Right hindlimb (tissue), 1 donor: ENCODE measurements at regions not wholly inside any gene's neighbourhood (a gene's known extent, or its start where the extent isn't known, plus 50 kb on each side); places are given as distances from the start of the nearest gene placed in this dataset.

ENCODE experiments used
- DNase-seq: peaks from one replicate; pipeline ENCODE4 v3.0.0-alpha.2; 2018

DNA sequence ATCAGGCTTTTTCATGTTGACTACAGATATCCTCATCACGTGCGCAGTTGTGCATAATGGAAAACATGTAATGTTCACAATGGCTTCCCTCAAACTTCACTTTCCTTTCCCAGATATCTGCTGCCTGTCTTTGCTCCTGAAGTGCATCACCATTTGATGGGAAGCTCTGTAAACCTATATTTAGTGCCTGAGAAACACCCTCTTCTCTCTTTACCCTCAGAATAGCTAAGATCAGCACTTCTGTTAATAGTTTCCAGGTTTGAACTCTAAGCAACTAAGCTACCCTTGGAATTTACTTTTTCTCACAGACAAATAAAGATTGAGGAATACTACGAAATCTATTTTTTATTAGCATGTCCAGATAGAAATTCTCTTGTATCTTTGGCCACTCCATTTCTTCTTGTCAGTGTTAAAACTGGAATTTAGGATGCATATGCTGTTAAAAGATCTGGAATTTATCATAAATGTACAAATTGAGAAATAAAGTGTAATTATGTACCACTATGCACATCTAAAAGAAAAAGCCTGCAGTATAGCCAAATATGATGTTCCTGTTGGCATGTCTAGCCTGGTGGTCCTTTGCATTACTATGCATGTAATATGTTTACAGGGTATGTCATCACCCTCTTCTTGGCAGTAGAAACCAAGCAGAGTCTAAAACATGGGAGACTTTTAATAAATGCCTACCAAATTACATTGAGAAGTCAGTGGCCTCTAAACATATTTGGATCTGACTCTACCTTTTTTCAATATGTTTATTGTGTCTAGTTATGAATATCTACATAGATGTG, 278.7 kb downstream of the FIGN start:
- no peak for DNase-seq

DNA sequence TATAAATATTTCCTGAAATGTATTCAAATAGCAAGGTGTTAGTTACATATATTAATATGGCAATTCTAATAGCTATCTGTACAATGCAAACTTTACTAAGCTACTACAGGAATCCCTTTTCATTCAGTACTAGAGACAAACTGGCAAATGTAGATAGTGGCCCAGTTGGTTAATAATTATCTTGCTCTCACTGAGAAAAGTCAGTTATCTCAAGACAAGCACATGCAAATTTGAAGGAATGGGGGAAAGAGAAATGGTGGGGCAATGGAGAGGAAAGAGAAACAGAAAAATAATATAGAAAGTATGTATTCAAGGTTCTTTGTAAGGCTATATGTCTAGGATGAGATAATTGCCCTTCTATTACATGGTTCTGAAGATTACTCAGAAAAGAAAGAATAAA, 280.0 kb downstream of the FIGN start:
- no peak for DNase-seq

DNA sequence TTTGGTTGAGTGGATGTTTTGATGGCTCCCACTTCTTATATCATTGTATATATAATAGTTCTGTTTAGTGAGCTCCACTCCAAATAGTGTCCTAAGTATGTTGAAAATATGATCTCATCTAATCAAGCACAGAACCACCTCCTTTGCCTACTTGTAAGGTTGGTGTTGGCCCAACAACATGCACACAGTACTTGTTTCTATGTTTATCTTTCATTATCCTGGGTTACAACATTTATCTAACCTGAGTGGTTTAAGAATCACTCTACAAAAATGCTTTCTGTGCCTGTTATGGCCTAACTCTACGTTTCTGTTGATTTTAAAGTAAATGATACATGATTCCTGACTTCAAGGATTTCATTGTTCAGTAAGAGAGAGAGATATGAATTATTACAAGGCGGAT, 281.9 kb downstream of the FIGN start:
- DNase-seq, result no peak

DNA sequence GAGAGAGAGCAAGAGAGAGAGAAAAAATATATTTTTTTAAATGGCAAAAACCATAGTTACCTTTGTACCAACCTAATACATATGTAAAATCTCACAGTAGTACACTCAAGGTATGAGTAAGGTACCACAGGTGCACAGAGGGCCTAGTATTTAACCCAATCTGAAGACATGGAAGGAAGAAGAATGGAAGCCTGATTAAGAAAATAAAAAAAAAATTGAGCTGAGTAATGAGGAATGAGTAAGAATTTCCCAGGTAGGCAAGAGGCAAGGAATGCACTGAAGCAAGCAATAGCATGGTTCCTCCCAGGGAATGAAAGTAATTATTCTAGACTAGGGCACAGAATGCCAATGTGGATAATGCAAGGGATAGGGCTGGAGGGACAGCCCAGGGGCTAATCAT, 294.2 kb downstream of the FIGN start:
- DNase-seq, result no peak

DNA sequence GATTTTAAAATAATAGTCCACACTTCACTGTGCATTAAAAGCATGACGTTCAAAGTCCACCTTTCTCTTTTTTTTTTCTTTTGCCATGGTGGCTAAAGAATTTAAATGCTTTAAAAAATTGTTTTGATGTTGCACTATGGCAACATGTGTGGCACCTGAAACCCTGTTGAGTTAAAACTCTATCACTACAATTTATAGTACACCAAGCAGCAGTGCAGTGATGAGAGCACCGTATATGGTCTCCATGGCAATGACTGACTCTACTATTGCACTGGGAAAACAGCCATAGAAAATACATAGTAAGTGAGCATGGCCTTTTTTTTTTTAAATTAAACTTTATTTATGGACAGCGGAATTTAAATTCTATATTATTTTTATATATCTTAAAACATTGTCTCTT, 298.8 kb downstream of the FIGN start:
- DNase-seq, result no peak

DNA sequence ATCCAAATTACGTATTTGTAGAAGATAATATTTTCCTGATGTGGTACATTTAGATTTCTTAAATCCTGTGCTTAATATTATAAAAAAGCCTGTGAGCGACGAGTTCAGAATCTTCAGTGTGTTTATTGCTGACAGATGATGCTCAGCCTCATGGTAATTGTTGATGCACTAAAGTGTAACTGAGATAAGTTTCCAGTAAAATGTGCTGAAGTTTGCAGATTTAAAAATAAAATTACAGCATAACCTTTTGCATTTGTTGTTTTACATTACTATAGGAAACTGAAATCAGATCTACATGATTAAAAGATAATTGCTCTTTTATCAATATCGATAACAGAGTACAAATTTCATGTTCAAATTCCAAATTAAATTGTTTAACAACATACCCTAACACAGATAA, 307.6 kb downstream of the FIGN start:
- DNase-seq, result no peak

DNA sequence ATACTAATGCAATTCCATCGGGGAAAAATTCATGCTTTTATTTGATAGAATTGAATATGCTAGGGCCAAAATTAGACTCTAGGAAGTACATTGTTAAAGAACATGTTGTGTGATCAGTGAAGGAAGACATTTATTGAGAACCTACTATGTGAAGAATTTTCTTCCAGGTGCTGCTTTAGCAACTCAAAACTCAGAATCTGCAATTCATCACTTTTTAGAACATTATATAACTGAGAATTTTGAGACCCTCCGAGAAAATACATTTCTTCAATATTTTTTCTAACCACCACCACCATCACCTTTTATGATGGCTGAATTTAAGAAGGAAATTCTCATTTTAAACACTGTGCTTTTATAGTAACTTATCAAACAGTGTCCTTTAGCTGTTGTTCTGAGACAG, 315.2 kb downstream of the FIGN start:
- no peak for DNase-seq

DNA sequence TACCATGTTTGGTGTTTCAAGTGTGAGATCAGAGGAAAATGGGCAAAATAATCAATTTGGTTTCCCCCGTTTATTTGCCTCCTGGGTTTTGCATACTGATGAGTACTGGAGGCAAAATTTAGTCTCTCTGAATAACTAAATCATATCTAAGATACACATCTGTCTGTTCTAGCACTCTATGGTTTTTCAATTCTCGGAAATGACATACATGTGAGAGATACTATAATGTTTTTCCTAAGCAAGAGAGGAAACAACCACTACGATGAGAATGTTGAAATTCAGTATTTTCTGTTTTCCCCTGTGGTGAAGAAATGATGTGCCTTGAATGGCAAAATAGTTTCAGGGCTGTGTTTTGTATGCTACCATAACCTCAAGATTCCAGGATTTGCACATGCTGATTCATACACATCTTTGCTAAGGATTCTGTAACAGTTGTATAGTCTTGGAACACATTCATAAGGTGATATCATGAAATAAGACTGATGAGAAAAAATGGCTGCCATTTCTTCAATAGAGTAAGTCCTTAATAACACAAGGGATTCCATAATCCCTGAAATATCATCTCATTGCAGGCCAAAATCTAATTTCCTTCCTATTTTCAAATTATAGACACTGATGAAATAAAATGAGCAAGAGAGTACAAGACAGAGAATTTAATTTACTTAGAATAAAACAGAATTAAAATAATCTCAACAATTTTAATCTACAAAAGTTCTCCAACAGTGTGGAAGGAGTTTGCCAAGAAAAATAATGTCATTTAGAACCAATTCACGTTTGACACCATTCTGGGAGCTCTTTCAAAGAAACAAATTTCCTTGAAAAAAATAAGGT, 316.6 kb downstream of the FIGN start:
- no peak for DNase-seq

DNA sequence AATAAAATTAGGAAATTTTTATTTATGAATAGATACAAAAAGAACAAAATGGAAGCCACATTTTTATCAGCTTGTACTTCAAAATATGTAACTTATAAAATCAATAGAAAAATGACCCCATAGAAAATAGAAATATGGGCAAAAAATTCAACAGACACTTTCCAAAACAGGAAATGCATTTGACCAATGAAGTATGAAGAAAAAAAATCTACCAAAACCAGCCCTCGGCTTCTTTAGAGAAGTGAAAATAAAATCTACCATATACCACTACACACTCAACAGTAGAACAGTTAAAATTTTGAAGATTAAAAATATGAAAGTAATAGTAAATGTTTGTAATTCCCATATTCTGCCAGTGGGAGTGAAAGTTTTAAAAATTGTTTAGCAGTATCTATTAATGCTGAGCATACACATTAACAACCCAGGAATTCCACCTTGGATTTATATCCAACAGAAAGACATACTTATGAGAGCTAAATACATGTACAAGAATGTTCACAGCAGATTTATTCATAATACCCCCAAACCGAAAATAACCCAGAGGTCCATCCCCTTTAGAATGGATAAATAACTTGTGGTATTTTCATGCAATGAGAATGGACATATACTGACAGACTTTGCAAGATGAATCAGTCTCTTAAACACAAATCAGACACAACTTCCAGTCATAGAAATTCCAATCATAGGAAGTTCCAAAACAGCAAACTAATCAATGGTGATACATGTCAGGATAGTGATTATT, 318.0 kb downstream of the FIGN start:
- no peak for DNase-seq

DNA sequence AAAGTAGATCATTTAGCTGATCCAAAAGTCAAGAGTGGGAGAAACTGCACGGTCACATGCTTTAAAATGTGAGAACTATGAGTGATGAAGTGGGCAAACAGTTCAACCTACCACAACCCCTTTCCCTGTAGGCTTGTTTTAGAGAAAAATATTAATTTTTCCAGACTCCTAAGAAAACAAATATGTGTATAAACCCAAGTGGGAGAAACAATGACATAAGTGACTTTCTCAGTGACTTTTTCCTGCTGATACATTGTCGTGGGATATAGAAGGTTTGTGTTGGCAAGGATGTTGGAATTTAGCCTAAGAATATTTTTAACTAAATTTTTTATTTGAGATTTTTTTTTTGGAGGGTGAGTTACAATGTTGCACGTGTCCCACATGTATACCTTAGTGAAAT, 321.7 kb downstream of the FIGN start:
- DNase-seq, result no peak

DNA sequence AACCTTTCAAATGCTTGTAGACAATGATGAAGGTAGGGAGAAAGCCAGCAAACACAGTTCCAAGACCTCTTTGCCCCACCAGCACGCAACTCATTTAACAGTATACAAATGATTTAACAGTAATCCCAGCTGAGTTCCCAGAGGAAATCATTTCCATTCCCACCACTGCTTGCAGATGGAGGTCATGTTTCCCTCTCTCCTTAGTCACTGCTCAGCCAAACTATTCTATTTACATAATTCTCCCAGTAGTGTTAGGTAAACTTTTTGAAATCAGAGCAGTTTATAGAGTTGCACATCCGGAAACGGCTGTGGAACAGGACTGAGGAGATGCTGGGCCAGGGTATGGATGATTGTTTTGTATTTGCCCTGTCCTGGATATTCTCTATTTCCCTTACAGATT, 328.5 kb downstream of the FIGN start:
- no peak for DNase-seq

DNA sequence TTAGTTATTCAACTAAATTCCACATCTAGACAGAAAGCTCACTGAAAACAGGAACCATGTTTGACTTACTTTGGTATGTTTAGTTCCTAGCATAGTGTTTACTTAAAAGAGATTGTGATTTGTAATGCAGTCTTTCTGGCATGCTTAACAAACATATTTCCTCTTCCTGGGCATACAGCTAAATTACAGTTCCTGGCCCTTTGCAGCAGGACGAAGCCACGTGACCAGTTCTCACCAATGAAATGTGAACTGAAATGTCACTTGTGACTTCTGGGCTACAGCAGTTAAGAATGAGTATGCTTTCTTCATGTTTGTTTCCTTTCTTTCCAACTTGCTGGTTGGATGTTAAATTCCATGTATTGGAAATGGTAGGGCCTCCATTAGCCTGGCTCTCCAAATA, 330.5 kb downstream of the FIGN start:
- DNase-seq, result no peak

DNA sequence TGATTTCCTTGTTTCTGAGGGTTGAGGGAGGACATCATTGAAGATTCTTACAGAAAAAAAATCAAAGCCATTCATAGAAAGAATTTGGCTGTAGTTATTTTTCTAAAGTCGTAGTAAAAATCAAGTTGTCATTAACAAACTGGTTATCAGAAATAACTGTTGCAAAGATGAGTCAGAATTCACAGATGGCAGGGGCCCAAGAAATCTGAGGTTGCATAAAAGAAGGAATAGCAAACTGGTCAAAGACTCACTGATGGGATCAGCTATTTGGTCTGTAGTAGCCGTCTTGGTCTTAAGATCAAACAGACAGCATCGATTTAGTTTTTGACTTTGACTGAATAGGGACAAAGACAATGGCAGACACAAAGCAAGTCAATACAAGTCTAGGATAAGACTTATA, 334.3 kb downstream of the FIGN start:
- no peak for DNase-seq

DNA sequence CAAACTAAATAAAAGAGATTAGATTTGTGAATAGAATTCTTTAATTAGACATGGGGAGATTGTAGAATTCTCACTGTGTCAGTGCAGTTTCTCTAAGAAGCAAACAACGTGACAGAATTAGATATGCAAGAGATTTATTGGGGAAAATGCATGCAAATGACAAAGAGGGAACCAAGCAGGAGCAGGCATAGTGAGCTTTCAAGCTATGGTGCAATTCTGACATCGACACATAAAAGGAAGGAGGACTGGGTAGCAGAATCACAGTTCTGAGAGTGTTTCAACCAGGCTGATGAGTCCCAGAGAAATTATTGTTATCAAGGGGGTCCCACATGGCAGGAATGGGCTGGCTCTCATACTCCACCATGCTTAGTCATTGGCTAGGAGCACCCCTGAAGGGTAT, 338.4 kb downstream of the FIGN start:
- DNase-seq, result no peak

DNA sequence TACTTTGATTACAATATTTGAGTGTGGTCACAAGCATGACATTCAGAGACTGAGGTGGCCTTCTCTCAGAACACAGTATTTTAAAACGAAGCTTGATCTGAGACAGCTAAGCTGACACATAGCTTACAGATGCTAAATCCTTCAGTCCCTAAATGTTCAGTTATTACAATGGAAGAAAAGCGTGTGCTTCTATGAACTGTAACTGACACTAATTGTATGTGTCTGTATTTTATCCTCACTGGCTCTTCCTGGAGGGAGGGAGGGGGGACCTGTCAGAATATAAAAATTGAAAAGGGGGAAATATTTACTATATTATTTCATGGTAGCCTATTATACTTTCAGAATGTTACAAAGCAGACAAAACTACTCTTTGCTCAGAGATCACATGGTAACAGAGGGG, 340.2 kb downstream of the FIGN start:
- DNase-seq, result no peak

DNA sequence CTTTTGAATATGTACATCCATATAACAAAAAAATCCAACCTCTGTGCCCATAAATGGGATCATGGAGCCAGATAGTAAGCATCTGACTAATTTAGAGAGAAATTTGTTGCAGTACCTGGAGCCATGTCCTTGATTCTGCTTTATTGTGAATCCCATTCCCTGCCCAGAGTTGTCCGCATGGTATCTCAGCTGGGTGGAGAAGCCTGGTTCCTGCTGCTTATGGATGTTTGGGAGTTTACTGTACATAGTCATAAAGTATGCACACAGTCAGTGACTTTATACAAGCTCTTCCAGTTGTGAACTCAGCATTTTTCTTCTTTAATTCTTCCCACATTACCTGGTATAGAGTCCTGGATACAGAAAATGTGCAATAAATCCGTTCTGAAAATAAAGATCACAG, 346.0 kb downstream of the FIGN start:
- no peak for DNase-seq

DNA sequence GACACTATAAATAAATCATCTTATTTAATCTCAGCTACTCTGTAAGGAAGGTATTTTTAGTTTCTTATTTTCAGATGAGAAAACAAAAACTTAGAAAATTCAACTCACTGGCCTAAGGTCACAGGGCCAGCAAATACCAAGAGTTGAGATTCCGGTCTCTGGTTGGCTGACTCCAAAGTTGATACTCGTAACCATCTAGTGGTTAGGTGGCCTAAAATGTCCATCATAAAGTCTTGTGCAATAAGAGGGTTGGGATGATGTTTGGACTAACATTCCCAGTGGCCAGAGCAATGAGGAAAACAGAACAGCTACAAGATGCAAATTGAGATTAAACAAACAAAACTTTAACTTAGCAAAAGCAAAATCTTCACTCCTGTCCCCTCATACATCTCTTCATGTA, 360.3 kb downstream of the FIGN start:
- DNase-seq, result no peak

DNA sequence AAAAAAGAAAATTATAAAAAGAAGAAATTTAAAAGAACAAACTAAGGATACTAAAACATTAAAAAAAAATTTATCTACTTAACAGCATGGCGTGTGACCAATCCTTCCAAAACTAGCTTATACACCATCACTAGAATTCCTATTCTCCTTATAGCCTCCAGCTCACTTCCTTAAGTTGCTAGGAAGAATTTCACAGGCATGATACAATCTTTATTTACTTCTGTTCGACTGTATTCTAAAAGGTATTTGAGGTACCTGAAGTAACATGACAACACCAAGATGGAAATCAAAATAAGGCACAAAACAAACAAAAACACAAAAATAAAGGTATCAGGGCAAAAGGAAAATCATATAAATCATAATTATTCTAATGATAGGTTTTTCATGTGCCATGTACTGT, 360.7 kb downstream of the FIGN start:
- DNase-seq, result no peak

DNA sequence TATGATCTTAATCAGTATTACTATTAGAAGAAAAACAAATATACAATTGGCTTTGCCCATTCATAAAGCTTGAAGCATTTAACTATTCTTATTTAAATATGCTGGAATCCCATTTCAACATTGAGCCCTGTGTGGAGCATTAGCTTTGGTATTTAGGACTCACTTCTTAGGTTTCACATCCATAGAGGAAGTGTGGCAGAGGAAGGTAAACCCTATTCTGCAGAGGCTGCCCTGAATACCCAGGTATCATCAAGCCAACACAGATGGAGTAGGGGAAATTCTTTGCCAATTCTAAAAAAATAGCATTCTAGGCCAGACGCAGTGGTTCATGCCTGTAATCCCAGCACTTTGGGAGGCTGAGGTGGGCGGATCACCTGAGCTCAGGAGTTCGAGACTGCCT, 361.5 kb downstream of the FIGN start:
- no peak for DNase-seq

DNA sequence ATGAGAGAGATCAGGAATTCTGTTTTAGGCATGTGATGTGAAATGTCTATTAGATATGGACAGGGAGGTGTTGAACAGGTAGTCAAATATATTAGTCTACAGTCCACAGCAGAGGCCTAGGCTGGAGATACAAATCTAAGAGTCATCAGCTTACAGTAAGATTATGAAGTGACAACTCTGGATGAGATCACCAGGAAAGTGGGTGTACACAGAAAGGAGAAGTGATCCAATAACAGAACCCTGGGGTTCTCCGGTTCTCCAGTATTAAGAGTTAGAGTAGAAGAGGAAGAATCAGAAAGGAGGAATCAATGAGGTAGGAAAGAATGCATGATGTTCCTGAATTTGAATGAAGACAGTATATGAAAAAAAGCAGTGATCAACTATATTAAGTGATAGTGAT, 362.3 kb downstream of the FIGN start:
- DNase-seq, result no peak

DNA sequence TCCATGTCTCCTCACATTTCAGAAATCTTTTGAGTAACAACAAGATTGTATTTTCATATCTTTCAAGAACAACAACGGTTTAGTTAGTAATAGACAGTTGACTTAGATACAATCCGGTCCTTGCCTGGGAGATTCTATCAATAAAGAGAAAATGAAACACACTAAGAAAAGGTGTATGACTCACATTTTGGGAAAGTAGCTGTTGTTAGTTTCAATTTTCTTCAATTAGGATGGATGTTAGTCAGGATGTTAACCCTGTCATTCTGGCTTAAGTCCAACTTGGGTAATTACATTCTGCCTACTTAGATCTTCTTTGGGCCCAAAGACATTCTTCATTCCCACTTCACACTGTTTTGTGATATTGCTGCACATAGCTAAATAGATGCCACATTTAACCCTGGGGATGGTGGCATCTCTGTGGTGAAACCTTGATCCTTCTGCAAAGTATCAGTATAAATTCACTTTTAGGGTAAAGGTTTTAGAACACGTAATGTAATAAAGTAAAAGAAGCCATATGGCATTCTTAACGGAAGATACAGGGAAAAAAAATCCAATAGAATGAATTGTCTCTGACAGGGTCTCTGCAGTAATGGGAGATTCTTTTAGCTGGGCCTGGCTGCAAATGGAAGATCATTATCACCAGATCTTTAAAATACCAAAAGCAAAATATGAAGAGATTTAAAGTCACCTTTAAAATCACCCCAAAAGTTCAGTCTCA, 365.5 kb downstream of the FIGN start:
- no peak for DNase-seq

DNA sequence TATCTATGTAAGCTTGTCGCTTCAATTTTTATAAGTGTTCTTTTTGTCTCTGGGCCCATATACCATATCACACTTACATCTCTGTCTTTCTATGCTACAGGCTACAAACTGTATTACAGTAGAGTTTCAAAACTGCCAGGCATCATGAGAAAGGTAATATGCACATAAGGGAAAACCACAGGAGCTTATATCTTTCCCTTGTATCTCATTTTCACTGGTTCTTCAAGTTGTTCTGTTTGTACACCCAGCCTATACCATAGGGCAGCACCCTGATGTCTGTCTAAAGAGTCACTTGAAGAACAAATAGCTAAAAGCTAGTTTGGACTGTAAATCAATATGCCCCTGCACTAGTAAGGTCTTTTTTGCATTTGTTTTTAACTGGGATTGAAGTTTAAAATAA, 366.7 kb downstream of the FIGN start:
- DNase-seq, result no peak

DNA sequence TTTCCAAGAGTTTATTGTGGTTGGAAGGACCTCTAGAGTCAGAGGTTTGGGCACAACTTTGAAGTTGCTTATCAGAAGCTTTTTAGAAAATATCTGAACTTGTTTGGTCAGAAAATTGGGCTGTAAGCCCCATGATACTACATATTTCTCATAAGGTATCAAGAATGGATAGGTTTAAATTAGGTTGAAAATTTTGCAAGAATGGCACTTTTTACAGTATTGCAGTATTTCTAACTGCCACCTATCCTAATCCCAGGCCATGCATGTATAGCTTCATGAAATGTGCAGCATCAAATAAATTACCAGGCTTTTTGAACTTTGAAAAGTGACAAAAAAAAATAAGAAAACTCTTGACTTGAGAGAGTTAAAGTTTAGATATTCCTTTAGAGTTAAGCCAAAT, 367.2 kb downstream of the FIGN start:
- no peak for DNase-seq
